HG02798 (cell line): ENCODE measurements at regions not wholly inside any gene's neighbourhood (a gene's known extent, or its start where the extent isn't known, plus 50 kb on each side); places are given as distances from the start of the nearest gene placed in this dataset.

Experiments used
- ATAC-seq: cut with Tn5 transposase; IDR thresholded peaks from one replicate; pipeline ENCODE4 v1.9.1; 2021; ENCODE audit warnings: mild to moderate bottlenecking; ENCODE audit not compliant: unreplicated experiment, poor library complexity

- ATAC-seq, result no peak
These were observed 292.0 kb upstream of the DMRT1 start for GRCh38 chr9:549455-549997.

- ATAC-seq, result no peak
These were observed 291.2 kb upstream of the DMRT1 start for GRCh38 chr9:550333-550732.

DNA sequence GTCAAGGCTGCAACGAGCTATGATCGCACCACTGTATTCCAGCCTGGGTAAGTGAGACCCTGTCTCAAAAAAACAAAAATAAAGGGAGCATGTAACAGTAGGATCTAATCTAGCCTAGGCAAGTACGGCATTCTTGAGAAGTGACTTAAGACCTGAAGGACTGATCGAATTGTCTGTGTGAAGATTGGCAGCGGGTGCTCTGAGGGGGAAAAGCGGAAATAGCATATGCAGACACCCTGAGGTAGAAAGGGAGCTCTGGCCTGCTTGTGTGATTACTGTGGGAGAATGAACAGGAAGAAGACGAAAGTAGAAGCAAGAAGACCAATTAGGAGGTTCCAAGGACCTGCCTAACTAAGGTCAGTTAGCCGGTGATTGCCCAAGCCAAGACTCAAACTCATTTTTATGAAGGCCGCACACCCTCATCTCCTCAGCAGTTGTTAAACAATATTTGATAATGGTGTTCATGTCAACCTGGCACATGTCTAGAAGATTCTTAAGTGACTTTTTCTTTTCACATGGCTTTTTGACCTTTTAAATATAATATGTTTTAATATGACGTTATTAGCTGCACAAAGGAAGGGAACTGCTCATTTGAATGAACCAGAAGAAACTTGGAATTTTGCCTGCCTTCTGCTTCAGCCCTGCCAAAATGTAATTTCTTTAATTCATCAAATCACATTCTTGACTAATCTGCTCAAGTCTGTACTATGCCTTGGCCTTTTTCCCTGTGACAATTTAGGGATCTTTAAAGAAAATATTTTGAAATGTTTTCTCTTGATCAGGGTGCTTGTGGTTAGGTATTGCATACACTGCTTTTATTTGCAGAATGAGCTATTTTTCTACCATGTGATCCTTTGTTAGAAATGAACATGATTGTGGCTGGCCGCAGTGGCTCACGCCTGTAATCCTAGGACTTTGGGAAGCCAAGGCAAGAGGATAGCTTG is 289.2 kb upstream of the DMRT1 start:
- no peak for ATAC-seq

- ATAC-seq, result no peak
These were observed 286.0 kb upstream of the DMRT1 start for GRCh38 chr9:555493-555892.

GRCh38 chr9:556199-556598 is 285.3 kb upstream of the DMRT1 start:
- no peak for ATAC-seq

DNA sequence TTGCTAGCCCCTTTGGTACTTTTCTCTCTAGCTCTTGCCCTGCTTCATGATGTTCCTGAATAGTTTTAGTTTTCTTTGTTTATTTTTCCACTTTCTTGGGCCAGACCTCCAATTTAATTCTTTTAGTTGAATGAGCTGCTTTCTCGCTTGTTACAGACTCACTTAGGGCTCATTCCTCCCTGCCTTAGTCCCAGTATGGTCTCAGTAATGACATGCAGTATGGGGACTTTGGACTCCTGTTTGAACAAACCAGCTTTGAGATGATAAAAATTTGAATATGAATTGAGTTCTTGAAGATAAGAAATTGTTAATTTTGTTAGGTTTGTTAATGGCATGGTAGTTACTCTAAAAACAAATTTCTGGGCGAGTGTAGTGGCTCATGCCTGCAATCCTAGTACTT is 284.8 kb upstream of the DMRT1 start:
- ATAC-seq, result no peak

- ATAC-seq, result no peak
These were observed 283.8 kb upstream of the DMRT1 start for GRCh38 chr9:557601-558201.

- no peak for ATAC-seq
These were observed 280.1 kb upstream of the DMRT1 start for GRCh38 chr9:561427-561826.

DNA sequence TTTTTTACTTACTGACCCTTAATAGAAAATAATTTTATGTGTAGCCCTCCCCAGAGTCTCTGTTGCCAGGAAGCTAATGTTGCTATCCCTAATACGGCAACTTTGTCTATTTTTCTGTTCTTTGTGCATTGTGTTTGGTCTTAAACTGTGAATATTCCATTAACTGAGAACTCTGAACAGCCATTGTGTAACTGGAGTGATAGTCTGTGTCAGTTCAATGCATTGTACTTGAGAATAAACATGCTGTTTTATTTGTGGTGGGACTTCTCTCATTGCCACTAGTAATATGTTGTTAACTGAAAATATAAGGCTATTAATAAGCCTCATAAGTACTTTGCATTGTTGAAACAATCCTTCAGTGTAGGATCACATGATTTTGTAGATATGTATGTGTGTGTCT is 278.3 kb upstream of the DMRT1 start:
- no peak for ATAC-seq

DNA sequence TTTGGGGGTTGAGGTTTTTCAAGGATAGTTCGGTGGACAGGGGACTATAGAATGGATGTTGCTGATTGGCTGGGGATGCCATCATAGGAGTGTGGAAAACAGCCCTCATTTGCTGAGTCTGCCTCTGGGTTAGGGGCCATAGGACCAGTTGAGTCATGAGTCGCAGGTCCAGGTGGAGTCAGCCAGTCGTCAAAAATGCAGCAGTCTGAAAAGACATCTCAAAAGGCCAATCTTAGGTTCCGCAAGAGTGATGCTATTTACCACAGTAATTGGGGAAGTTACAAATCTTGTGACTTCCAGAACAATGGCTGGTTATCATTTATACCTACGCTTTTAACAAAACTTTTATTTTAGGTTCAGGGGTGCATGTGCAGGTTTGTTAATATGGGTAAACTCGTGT is 276.0 kb upstream of the DMRT1 start:
- ATAC-seq, result no peak

GRCh38 chr9:567128-567746 is 274.3 kb upstream of the DMRT1 start:
- ATAC-seq, result peak; percentile 86

- ATAC-seq, result no peak
These were observed 273.7 kb upstream of the DMRT1 start for GRCh38 chr9:567747-568305.

GRCh38 chr9:569296-569695 is 272.2 kb upstream of the DMRT1 start:
- ATAC-seq, result no peak

DNA sequence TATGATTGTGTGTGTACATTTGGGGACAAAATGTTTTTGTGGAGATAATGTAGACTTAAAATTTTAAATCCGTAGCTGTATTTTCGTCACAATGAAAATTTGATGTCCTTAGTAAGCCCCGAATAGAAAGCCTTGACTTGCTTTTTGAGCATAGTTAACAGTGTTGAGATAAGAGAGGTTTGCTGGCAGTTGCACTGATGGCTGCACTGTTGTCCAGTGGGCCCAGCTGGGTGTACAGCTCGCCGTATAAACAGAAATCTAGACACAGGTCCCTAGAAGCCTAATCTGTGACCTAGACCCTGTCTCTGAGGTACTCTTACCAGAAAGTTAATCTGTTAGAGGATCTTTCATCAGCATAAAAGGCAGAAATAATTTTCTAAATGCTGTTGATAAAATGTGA is 271.3 kb upstream of the DMRT1 start:
- ATAC-seq, result no peak

- ATAC-seq, result no peak
These were observed 270.4 kb upstream of the DMRT1 start for GRCh38 chr9:571066-571465.

- no peak for ATAC-seq
These were observed 269.8 kb upstream of the DMRT1 start for GRCh38 chr9:571741-572140.

GRCh38 chr9:573691-574410 is 267.6 kb upstream of the DMRT1 start:
- no peak for ATAC-seq

DNA sequence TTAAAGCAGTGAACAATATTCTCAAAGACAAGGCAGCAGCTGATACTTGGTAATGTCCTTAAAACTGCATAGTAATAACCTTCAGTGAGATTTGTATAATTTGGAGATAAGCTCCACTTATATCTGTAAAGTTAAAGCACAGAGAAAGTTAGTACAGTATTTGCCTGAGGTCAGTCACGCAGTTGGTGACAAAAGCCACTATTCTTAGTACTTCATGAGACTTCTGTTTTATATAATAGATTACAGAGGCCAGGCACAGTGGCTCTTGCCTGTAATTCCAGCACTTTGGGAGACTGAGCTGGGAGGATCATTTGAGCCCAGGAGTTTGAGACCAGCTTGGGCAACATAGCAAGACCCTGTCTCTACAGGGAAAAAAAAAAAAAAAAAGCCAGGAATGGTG is 266.4 kb upstream of the DMRT1 start:
- no peak for ATAC-seq

- no peak for ATAC-seq
These were observed 260.7 kb upstream of the DMRT1 start for GRCh38 chr9:580652-581342.
